ENCODE measurements at regions not wholly inside any gene's neighbourhood (a gene's known extent, or its start where the extent isn't known, plus 50 kb on each side); places are given as distances from the start of the nearest gene placed in this dataset.

DNA sequence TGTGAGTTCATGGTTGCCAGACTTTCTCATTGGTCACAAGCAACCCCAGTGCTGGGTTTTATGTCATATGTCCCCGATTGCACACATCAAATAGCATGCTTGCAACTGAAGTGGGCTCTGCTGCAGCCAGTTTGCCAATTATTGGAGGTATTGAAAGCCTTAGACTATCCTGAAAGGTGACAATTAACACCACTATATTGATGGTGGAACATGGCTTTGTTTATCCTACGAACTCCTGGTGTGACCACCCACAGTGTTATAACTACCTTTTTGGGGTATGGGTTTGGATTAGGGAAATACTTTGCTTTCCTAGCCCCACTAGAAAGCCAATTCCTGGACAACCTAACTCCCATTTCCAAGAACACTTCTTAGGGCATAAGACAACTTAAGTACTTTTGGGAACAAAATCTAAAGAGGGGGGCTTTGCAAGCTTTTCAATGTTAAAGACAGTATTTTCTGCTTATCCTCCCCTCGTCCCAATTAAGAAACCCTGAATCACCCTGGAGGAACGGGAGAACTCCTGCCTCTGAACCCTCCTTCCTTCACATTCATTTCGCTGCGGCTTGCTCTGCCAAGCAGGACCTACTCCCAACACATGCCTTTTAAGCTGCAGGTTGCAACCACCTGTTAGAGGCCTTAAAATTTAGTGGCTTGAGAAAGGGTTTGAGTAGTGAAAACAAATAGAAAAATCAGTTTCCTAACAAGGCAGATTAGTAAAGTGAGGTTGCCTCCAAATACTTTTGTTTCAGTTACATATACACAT lies 80.3 kb upstream of the RBM19 start:
- Mint-ChIP-seq H3K27me3 (ENCODE audit: low read depth, poor library complexity) (peaks cover 23% of the 10 kb centered on the region), H3K4me1 (peaks cover 4% of the 10 kb centered on the region), H3K36me3 (ENCODE audit: low read depth) (no peaks in the 10 kb centered on the region), H3K27ac (no peak overlapping the region), H3K4me3 (no peak overlapping the region), H3K9me3 (peaks cover 8% of the 10 kb centered on the region)
- no peak for DNase-seq
- TF ChIP-seq, protein P1, sequence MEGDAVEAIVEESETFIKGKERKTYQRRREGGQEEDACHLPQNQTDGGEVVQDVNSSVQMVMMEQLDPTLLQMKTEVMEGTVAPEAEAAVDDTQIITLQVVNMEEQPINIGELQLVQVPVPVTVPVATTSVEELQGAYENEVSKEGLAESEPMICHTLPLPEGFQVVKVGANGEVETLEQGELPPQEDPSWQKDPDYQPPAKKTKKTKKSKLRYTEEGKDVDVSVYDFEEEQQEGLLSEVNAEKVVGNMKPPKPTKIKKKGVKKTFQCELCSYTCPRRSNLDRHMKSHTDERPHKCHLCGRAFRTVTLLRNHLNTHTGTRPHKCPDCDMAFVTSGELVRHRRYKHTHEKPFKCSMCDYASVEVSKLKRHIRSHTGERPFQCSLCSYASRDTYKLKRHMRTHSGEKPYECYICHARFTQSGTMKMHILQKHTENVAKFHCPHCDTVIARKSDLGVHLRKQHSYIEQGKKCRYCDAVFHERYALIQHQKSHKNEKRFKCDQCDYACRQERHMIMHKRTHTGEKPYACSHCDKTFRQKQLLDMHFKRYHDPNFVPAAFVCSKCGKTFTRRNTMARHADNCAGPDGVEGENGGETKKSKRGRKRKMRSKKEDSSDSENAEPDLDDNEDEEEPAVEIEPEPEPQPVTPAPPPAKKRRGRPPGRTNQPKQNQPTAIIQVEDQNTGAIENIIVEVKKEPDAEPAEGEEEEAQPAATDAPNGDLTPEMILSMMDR (IDR thresholded peaks at IDR 0.05) = no peak

DNA sequence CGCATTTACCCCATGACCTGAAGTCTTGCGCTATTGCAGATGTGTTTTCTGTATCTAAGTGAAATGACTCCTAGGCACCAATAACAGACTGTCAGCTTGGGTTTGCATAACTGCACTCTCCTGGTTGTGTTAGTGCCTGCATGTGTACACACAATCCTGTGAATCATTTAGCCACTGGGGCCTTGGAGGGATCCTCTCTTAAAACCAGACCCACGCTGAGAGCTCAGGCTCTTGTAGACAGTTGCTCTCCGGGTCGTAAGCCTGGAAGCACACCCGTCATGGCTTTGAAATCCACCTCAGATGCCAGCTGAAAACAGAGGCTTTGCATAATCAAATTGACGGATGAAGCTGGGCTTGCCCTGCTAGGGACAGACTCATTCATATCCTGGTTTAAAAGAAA lies 79.2 kb upstream of the RBM19 start:
- H3K4me3 Mint-ChIP-seq = no peak overlapping the region
- H3K4me1 Mint-ChIP-seq = peaks cover 4% of the 10 kb centered on the region
- H3K36me3 Mint-ChIP-seq (ENCODE audit: low read depth) = no peaks in the 10 kb centered on the region
- H3K27ac Mint-ChIP-seq = no peak overlapping the region
- no peak for DNase-seq
- H3K9me3 Mint-ChIP-seq = peaks cover 8% of the 10 kb centered on the region
- peaks cover 27% of the 10 kb centered on the region for H3K27me3 Mint-ChIP-seq (ENCODE audit: low read depth, poor library complexity)
- TF ChIP-seq, protein P1 (IDR thresholded peaks at IDR 0.05) = no peak

DNA sequence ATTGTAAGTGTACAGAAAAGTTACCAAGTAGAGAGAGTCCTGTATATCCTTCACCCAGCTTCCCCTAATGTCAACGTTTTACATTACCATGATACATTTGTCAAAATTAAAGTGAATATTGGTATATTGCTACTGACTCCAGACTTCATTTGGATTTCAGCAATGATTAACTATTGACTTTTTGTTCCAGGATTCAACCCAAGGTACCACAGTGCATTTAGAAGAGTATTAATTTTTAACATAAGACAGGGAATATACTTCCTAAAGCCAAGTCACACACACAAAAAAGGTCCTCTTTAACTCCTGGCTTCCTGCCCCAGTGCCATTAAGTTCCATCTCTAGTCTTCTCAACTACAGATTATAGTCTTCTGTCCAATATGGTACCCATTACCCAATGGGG lies 75.5 kb upstream of the RBM19 start:
- no peaks in the 10 kb centered on the region for H3K36me3 Mint-ChIP-seq (ENCODE audit: low read depth)
- TF ChIP-seq, protein P1 (IDR thresholded peaks at IDR 0.05) = no peak
- peaks cover 4% of the 10 kb centered on the region for H3K9me3 Mint-ChIP-seq
- no peak overlapping the region for H3K27ac Mint-ChIP-seq
- peaks cover 11% of the 10 kb centered on the region for H3K4me1 Mint-ChIP-seq
- H3K27me3 Mint-ChIP-seq (ENCODE audit: low read depth, poor library complexity) = peaks cover 26% of the 10 kb centered on the region
- DNase-seq = no peak
- H3K4me3 Mint-ChIP-seq = no peak overlapping the region

DNA sequence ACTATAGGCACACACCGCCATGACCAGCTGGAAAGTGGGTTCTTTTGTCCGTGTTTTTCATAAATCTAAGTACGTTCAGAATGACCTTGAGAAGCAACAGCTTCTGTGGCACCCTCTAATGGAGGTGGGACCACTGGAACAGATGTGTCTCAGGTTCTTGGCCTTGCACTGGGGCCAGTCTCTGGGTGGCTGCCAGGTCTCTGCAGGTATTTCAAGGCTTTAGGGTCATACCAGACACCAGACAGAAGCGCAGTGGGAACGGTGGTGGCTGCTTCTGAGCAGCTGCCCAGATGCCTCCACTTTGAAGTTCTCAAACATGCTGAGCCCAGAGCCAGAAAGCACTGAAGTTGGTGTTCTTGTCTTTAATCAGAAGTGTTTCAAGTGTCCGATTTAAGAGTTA lies 75.0 kb upstream of the RBM19 start:
- no peak for DNase-seq
- no peaks in the 10 kb centered on the region for H3K36me3 Mint-ChIP-seq (ENCODE audit: low read depth)
- H3K27ac Mint-ChIP-seq = no peak overlapping the region
- H3K4me3 Mint-ChIP-seq = no peak overlapping the region
- H3K27me3 Mint-ChIP-seq (ENCODE audit: low read depth, poor library complexity) = peaks cover 22% of the 10 kb centered on the region
- peaks cover 11% of the 10 kb centered on the region for H3K4me1 Mint-ChIP-seq
- TF ChIP-seq, protein P1 (IDR thresholded peaks at IDR 0.05) = no peak
- H3K9me3 Mint-ChIP-seq = peaks cover 8% of the 10 kb centered on the region

DNA sequence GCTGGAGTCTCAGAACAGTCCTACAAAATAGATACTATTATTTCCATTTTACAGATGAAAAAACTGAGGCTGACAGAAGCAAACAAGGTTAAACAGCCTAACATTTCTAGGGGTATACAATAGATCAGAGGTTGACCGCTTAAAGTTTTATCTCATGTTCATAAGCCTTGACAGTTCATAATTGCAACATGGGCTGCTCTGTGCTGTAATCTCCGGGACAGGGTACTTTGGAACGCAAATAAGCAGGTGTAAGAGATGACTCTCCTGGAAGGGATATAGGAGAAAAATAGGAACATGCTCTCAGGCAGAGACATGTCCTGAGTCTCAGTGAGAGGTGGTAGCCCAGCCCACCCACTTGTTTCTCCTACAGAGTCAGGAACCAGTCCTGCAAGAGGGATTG lies 72.8 kb upstream of the RBM19 start:
- H3K36me3 Mint-ChIP-seq (ENCODE audit: low read depth) = no peaks in the 10 kb centered on the region
- peaks cover 16% of the 10 kb centered on the region for H3K27me3 Mint-ChIP-seq (ENCODE audit: low read depth, poor library complexity)
- no peak overlapping the region for H3K4me3 Mint-ChIP-seq
- no peak for DNase-seq
- TF ChIP-seq, protein P1 (IDR thresholded peaks at IDR 0.05) = no peak
- H3K27ac Mint-ChIP-seq = no peak overlapping the region
- H3K9me3 Mint-ChIP-seq = peaks cover 9% of the 10 kb centered on the region
- H3K4me1 Mint-ChIP-seq = peaks cover 7% of the 10 kb centered on the region

DNA sequence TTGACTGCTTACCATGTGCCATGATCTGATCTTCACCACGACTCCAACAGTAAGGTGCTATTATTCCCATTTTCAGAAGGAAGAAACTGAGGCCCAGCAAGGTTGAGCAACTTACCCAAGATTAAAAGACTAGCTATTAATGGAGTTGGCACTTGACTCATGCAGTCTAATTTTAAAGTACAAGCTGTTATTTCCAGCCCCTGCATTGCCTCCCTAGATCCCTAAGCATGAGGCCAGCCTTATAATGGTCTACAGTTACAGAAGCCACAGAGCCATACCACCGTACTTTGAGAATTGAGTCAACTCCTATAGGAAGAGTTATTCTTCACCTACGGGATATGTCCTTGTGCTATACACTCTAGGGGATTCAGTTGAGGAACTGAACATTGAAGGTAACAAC lies 66.7 kb upstream of the RBM19 start:
- TF ChIP-seq, protein P1 (IDR thresholded peaks at IDR 0.05) = no peak
- Mint-ChIP-seq H3K9me3 (peaks cover 11% of the 10 kb centered on the region), H3K4me1 (peaks cover 7% of the 10 kb centered on the region), H3K36me3 (ENCODE audit: low read depth) (no peaks in the 10 kb centered on the region), H3K27me3 (ENCODE audit: low read depth, poor library complexity) (peaks cover 21% of the 10 kb centered on the region), H3K27ac (no peak overlapping the region), H3K4me3 (no peak overlapping the region)
- no peak for DNase-seq
